MCF 10A (cell line): ENCODE measurements at regions not wholly inside any gene's neighbourhood (a gene's known extent, or its start where the extent isn't known, plus 50 kb on each side); places are given as distances from the start of the nearest gene placed in this dataset.
A peak's percentile ranks its signal among the peaks of the same experiment; 100 is the strongest.

Source experiments
- BruUV-seq: library from RNA; stranded (reverse); fragments of 400-500 nt; replicated peaks from 2 replicates; lab custom pipeline; 2021; lab: Mats Ljungman, UMichigan
- CTCF ChIA-PET: fragments of 300-600 bp; sonication (Branson Sonifier 250); formaldehyde crosslinking; extraction: SDS; loops from one replicate; lab custom pipeline; 2021; ENCODE audit warnings: antibody characterized with exemption, inconsistent platforms; lab: Yijun Ruan, JAX
- POLR2A ChIA-PET: fragments of 300-600, 350-650 bp; sonication (Branson Sonifier 250); formaldehyde crosslinking; extraction: SDS; loops from one replicate; lab custom pipeline; 2020; ENCODE audit warnings: antibody characterized with exemption, inconsistent platforms; lab: Yijun Ruan, JAX
- DNase-seq: peaks from one replicate; pipeline ENCODE4 v3.0.0-alpha.2; 2018; ENCODE audit not compliant: unreplicated experiment
- H3K27ac Mint-ChIP-seq: one replicate; pipeline ENCODE4 v1.8.0; 2022; ENCODE audit warnings: mild to moderate bottlenecking, low read depth, mixed read lengths; ENCODE audit not compliant: unreplicated experiment
- H3K27me3 Mint-ChIP-seq: one replicate; pipeline ENCODE4 v1.8.0; 2022; ENCODE audit warnings: mixed read lengths; ENCODE audit not compliant: insufficient read depth, unreplicated experiment
- H3K36me3 Mint-ChIP-seq: one replicate; pipeline ENCODE4 v1.8.0; 2022; ENCODE audit warnings: mild to moderate bottlenecking, moderate library complexity, mixed read lengths; ENCODE audit not compliant: insufficient read depth, unreplicated experiment
- H3K4me1 Mint-ChIP-seq: one replicate; pipeline ENCODE4 v1.8.0; 2022; ENCODE audit warnings: mixed read lengths; ENCODE audit not compliant: insufficient read depth, unreplicated experiment
- H3K4me3 Mint-ChIP-seq: one replicate; pipeline ENCODE4 v1.8.0; 2022; ENCODE audit warnings: mild to moderate bottlenecking, moderate library complexity, mixed read lengths; ENCODE audit not compliant: unreplicated experiment
- H3K9me3 Mint-ChIP-seq: one replicate; pipeline ENCODE4 v1.8.0; 2022; ENCODE audit warnings: mixed read lengths; ENCODE audit not compliant: unreplicated experiment
- CTCF ChIP-seq: fragments of 200-600 bp; IDR thresholded peaks from one replicate; pipeline ENCODE4 v1.8.0; 2022; ENCODE audit warnings: antibody characterized with exemption, mild to moderate bottlenecking; ENCODE audit not compliant: unreplicated experiment
- intact Hi-C: fragments of 100-400 bp; cut with micrococcal nuclease; formaldehyde crosslinking; loops from 2 replicates; pipeline ENCODE4 v1.14.1; 2022

- Mint-ChIP-seq H3K9me3 (peaks cover 7% of the 10 kb centered on the region), H3K36me3 (no peaks in the 10 kb centered on the region), H3K4me1 (peaks cover 5% of the 10 kb centered on the region), H3K27ac (no peak overlapping the region), H3K27me3 (no peaks in the 10 kb centered on the region), H3K4me3 (no peak overlapping the region)
- no peak for DNase-seq
- BruUV-seq: no TSS peak
- CTCF ChIA-PET: interaction anchor here (0.5 to 1.2 kb wide), 4 partner anchors 8 to 1409 kb away, joined by 3 to 4 read pairs (median 4); no protein-coding TSS in a partner anchor
- no peak for TF ChIP-seq CTCF
- POLR2A ChIA-PET: interaction anchor here (1.7 kb wide), 1 partner anchor 9 kb away, joined by 5 read pairs; no protein-coding TSS in a partner anchor
- intact Hi-C loops: no loop called here
Observed at GRCh38 chr10:9625304-9625703, 1392.4 kb upstream of the CELF2 start.

- CTCF ChIA-PET: interaction anchor here (0.7 to 1.3 kb wide), 2 partner anchors 9 to 1001 kb away, joined by 3 to 4 read pairs; no protein-coding TSS in a partner anchor
- no peak overlapping the region for H3K4me3 Mint-ChIP-seq
- no peaks in the 10 kb centered on the region for H3K27me3 Mint-ChIP-seq
- H3K9me3 Mint-ChIP-seq: no peaks in the 10 kb centered on the region
- BruUV-seq: no TSS peak
- no peaks in the 10 kb centered on the region for H3K36me3 Mint-ChIP-seq
- intact Hi-C loops: no loop called here
- peak; percentile 42 for DNase-seq
- no peaks in the 10 kb centered on the region for H3K4me1 Mint-ChIP-seq
- H3K27ac Mint-ChIP-seq: no peak overlapping the region
- no peak for TF ChIP-seq CTCF
- POLR2A ChIA-PET: interaction anchor here (1.3 to 1.4 kb wide), 2 partner anchors 9 to 11 kb away, joined by 4 to 5 read pairs; no protein-coding TSS in a partner anchor
Observed at GRCh38 chr10:9634466-9634865, 1383.2 kb upstream of the CELF2 start.

- no peaks in the 10 kb centered on the region for H3K27me3 Mint-ChIP-seq
- DNase-seq: no peak
- ChIA-PET POLR2A (interaction anchor here (0.6 kb wide), 1 partner anchor 20 kb away, joined by 4 read pairs; no protein-coding TSS in a partner anchor), CTCF (no interaction called here)
- no peaks in the 10 kb centered on the region for H3K4me1 Mint-ChIP-seq
- TF ChIP-seq CTCF: no peak
- no peak overlapping the region for H3K4me3 Mint-ChIP-seq
- BruUV-seq: no TSS peak
- no peaks in the 10 kb centered on the region for H3K9me3 Mint-ChIP-seq
- H3K36me3 Mint-ChIP-seq: no peaks in the 10 kb centered on the region
- H3K27ac Mint-ChIP-seq: no peak overlapping the region
- intact Hi-C loops: no loop called here
Observed at GRCh38 chr10:9635691-9636090, 1382.0 kb upstream of the CELF2 start.

GRCh38 chr10:9636216-9636615 lies 1381.5 kb upstream of the CELF2 start:
- no peak for TF ChIP-seq CTCF
- no TSS peak for BruUV-seq
- no peaks in the 10 kb centered on the region for H3K36me3 Mint-ChIP-seq
- no peak overlapping the region for H3K27ac Mint-ChIP-seq
- no peaks in the 10 kb centered on the region for H3K27me3 Mint-ChIP-seq
- intact Hi-C loops: no loop called here
- no peak overlapping the region for H3K4me3 Mint-ChIP-seq
- ChIA-PET POLR2A (no interaction called here), CTCF (no interaction called here)
- H3K4me1 Mint-ChIP-seq: no peaks in the 10 kb centered on the region
- DNase-seq: no peak
- no peaks in the 10 kb centered on the region for H3K9me3 Mint-ChIP-seq
